Kidney (tissue), 13 donors: ENCODE measurements at regions not wholly inside any gene's neighbourhood (a gene's known extent, or its start where the extent isn't known, plus 50 kb on each side); places are given as distances from the start of the nearest gene placed in this dataset.

Source experiments
- DNase-seq, 5 donors: peaks; one replicate each; pipeline ENCODE4 v3.0.0-alpha.2; 2013 to 2020
- FAIRE-seq: peaks from 2 replicates; lab custom pipeline; 2012; peaks lifted over from hg19 to GRCh38; lab: Jason Lieb, UNC
- H3K27ac ChIP-seq, 2 donors: one replicate each; pipeline ENCODE4 v1.7.0; 2013; ENCODE audit warnings: low read depth in 2 of 2, low read length in 2 of 2, inconsistent platforms in 1 of 2
- H3K27me3 ChIP-seq: one replicate; pipeline ENCODE4 v1.7.1; 2013; ENCODE audit warnings: low read length, inconsistent platforms; ENCODE audit not compliant: control insufficient read depth, insufficient read depth
- H3K36me3 ChIP-seq, 3 donors: one replicate each; pipeline versions ENCODE4 v1.7.0 to v1.7.1; 2013; ENCODE audit warnings: low read length in 3 of 3, control low read depth in 1 of 3, inconsistent platforms in 1 of 3; ENCODE audit not compliant: insufficient read depth in 3 of 3, control insufficient read depth in 2 of 3
- H3K4me1 ChIP-seq, 3 donors: one replicate each; pipeline versions ENCODE4 v1.7.0 to v1.7.1; 2013; ENCODE audit warnings: low read length in 3 of 3, inconsistent platforms in 1 of 3, low read depth in 1 of 3; ENCODE audit not compliant: control insufficient read depth in 2 of 3, insufficient read depth in 2 of 3
- H3K4me3 ChIP-seq, 3 donors: one replicate each; pipeline versions ENCODE4 v1.7.0 to v1.8.1; 2013; ENCODE audit warnings: low read length in 3 of 3, control low read depth in 1 of 3, inconsistent platforms in 1 of 3
- H3K9ac ChIP-seq, 3 donors: one replicate each; pipeline versions ENCODE4 v1.7.0 to v1.7.1; 2013; ENCODE audit warnings: low read length in 3 of 3, control low read depth in 1 of 3, inconsistent platforms in 1 of 3
- H3K9me3 ChIP-seq, 3 donors: one replicate each; pipeline versions ENCODE4 v1.7.0 to v1.7.1; 2013; ENCODE audit warnings: low read length in 3 of 3, control low read depth in 1 of 3, inconsistent platforms in 1 of 3; ENCODE audit not compliant: control insufficient read depth in 2 of 3, insufficient read depth in 1 of 3
- intact Hi-C: fragments of 100-400 bp; cut with DNase I; formaldehyde crosslinking; loops from one replicate; pipeline ENCODE4 v1.11.1; 2022
- TF ChIP-seq, protein P1 (sequence below): IDR thresholded peaks from 3 replicates; pipeline ENCODE4 v1.5.1; 2012; ENCODE audit warnings: mild to moderate bottlenecking, moderate library complexity, borderline replicate concordance; ENCODE audit not compliant: insufficient read depth; ENCODE audit errors: extremely low read depth
- donor health status: control.
- donor health status: control.
- donor health status: control.
- donor health status: control.
- donor health status: control.
- donor health status: DM: yes; HTN: yes; CAD: no.
- donor health status: Normal renal cell carcinoma (clear cell type).

DNA sequence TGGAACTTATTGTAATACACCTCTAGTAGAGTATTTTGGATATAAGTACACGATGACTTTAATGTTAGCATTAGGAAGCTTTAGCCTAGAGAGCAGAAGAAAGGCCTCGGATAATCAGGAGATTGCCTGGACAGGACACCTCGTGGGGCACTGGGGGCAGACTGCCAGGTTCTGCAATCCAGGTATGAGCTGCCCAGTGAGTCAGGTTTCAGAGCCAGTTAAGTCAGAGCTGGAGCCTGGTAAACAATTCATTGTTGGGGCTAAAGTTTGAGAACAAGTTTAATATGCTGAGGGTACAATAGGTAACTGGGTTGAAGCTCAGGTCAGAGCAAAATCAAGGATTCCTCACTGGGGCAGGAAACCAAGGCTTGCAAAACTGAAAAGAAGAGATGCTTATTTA lies 107.4 kb downstream of the RERGL start:
- DNase-seq (no peak), FAIRE-seq (no peak)
- TF ChIP-seq, protein P1, sequence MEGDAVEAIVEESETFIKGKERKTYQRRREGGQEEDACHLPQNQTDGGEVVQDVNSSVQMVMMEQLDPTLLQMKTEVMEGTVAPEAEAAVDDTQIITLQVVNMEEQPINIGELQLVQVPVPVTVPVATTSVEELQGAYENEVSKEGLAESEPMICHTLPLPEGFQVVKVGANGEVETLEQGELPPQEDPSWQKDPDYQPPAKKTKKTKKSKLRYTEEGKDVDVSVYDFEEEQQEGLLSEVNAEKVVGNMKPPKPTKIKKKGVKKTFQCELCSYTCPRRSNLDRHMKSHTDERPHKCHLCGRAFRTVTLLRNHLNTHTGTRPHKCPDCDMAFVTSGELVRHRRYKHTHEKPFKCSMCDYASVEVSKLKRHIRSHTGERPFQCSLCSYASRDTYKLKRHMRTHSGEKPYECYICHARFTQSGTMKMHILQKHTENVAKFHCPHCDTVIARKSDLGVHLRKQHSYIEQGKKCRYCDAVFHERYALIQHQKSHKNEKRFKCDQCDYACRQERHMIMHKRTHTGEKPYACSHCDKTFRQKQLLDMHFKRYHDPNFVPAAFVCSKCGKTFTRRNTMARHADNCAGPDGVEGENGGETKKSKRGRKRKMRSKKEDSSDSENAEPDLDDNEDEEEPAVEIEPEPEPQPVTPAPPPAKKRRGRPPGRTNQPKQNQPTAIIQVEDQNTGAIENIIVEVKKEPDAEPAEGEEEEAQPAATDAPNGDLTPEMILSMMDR = no peak
- intact Hi-C loops = no loop called here
- no peaks in the 10 kb centered on the region for H3K4me1 ChIP-seq
- H3K9me3 ChIP-seq = no peaks in the 10 kb centered on the region
- no peak overlapping the region for H3K4me3 ChIP-seq
- no peak overlapping the region for H3K9ac ChIP-seq
- no peak overlapping the region for H3K27ac ChIP-seq
- no peaks in the 10 kb centered on the region for H3K27me3 ChIP-seq
- H3K36me3 ChIP-seq = no peaks in the 10 kb centered on the region

DNA sequence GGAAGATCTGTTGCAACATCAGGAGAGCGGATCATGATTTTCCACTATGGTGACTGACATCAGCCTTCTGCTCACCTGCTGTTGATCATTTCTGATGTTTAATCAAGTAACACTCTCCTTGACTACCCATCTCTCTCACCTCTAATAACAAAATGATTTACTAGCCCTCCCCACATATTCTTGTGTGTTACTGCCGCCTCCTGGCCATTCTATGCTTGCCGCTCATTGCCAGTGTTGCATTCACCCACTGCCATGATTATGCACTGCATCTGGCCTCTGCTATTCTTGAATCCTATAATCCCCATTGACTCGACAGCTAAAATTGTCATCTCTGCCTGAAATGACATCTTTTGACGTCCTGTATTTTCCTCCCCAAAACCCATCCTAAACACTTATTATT lies 113.8 kb downstream of the RERGL start:
- FAIRE-seq = no peak
- no peak for DNase-seq
- no peaks in the 10 kb centered on the region for H3K9me3 ChIP-seq
- H3K9ac ChIP-seq = no peak overlapping the region
- no peak overlapping the region for H3K4me3 ChIP-seq
- H3K27me3 ChIP-seq = no peaks in the 10 kb centered on the region
- no peak overlapping the region for H3K27ac ChIP-seq
- H3K4me1 ChIP-seq = no peaks in the 10 kb centered on the region
- intact Hi-C loops = no loop called here
- H3K36me3 ChIP-seq = no peaks in the 10 kb centered on the region
- TF ChIP-seq, protein P1 = no peak

DNA sequence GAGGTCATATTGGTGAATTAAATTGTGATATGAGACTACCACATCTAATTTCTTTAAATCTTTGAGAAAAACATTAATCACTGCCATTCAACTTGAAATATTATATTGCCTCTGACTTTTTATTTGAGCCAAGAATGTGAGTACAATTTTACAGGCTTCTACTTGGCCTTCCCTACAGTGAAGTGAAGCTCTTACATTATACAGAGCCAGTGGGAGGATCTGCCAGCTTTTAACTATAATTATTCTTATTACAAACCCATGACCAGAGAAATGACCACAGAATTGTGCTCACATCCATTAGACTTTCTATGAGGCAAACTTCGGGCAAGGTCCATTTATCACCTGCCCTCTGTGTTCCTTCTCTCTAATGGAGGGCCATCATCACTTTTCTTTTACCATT lies 114.2 kb downstream of the RERGL start:
- no peaks in the 10 kb centered on the region for H3K36me3 ChIP-seq
- DNase-seq = no peak
- FAIRE-seq = no peak
- H3K9ac ChIP-seq = no peak overlapping the region
- no peaks in the 10 kb centered on the region for H3K27me3 ChIP-seq
- TF ChIP-seq, protein P1 = no peak
- intact Hi-C loops = no loop called here
- H3K9me3 ChIP-seq = no peaks in the 10 kb centered on the region
- H3K4me1 ChIP-seq = no peaks in the 10 kb centered on the region
- no peak overlapping the region for H3K27ac ChIP-seq
- no peak overlapping the region for H3K4me3 ChIP-seq

DNA sequence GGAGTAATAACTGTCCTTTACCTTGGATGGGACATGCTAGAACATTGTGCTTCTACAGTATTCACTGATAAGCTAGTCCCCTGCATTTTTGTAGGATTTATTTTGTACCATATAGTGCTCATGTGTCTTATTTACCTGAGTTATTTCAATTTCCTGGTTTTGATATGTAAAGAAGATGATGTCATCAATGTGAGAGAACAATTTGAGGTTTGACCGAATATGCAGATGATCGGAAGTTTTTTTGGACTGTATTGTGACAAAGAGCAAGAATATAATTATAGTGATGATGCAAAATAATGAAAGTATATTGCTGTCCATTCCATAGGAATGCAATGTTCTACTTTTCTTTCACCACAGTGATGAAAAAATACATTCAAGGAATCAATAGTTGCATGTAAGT lies 114.8 kb downstream of the RERGL start:
- TF ChIP-seq, protein P1 = no peak
- H3K4me3 ChIP-seq = no peak overlapping the region
- no peak overlapping the region for H3K27ac ChIP-seq
- no peaks in the 10 kb centered on the region for H3K36me3 ChIP-seq
- FAIRE-seq (no peak), DNase-seq (no peak)
- no peaks in the 10 kb centered on the region for H3K4me1 ChIP-seq
- H3K27me3 ChIP-seq = no peaks in the 10 kb centered on the region
- intact Hi-C loops = no loop called here
- no peaks in the 10 kb centered on the region for H3K9me3 ChIP-seq
- no peak overlapping the region for H3K9ac ChIP-seq
